ENCODE measurements at regions not wholly inside any gene's neighbourhood (a gene's known extent, or its start where the extent isn't known, plus 50 kb on each side); places are given as distances from the start of the nearest gene placed in this dataset.

DNA sequence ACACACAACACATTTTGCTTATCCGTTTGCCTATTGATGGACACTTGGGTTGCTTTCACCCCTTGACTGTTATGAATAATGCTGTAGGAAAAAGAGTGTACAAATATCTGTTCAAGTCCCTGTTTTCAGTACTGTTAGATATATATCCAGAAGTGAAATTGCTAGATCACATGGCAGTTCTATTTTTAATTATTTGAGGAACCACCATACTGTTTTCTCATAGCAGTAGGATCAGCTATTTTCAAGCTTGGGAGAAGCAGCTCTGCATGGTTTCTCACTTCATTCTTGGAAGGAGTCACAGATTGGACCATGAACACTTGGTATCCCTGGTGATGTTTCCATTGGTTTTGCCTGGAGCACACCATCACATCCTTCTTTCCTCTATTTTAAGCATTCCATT lies 114.4 kb upstream of the ZP4 start:
- no peak for TF ChIP-seq EZH2phosphoT487 (conservative IDR thresholded peaks at IDR 0.05; ENCODE audit: low read length)
- TF ChIP-seq, protein P1, sequence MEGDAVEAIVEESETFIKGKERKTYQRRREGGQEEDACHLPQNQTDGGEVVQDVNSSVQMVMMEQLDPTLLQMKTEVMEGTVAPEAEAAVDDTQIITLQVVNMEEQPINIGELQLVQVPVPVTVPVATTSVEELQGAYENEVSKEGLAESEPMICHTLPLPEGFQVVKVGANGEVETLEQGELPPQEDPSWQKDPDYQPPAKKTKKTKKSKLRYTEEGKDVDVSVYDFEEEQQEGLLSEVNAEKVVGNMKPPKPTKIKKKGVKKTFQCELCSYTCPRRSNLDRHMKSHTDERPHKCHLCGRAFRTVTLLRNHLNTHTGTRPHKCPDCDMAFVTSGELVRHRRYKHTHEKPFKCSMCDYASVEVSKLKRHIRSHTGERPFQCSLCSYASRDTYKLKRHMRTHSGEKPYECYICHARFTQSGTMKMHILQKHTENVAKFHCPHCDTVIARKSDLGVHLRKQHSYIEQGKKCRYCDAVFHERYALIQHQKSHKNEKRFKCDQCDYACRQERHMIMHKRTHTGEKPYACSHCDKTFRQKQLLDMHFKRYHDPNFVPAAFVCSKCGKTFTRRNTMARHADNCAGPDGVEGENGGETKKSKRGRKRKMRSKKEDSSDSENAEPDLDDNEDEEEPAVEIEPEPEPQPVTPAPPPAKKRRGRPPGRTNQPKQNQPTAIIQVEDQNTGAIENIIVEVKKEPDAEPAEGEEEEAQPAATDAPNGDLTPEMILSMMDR (IDR thresholded peaks at IDR 0.05; ENCODE audit: insufficient read depth, low read length, poor library complexity, severe bottlenecking) = no peak
